ENCODE measurements at regions not wholly inside any gene's neighbourhood (a gene's known extent, or its start where the extent isn't known, plus 50 kb on each side); places are given as distances from the start of the nearest gene placed in this dataset.

DNA sequence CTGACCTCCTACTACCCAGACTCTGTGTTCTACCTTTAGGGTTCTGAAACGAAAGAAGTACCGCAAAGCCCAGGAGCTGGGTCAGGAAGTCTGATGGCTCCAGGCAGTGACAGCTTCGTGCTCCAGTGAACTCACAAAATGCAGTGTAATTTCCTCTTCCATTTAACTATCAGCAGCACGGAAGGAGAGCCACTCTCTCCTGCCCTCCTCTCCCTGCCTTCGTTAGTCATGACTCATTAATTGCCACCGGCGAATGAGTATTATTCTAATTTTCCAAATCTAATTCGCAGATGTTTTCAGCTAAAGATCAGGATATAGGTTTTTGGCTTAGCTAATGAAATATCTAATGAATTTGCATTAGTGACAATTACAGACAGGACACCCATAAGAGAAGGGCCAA, 1262.0 kb downstream of the TYW1 start:
- DNase-seq, result no peak

DNA sequence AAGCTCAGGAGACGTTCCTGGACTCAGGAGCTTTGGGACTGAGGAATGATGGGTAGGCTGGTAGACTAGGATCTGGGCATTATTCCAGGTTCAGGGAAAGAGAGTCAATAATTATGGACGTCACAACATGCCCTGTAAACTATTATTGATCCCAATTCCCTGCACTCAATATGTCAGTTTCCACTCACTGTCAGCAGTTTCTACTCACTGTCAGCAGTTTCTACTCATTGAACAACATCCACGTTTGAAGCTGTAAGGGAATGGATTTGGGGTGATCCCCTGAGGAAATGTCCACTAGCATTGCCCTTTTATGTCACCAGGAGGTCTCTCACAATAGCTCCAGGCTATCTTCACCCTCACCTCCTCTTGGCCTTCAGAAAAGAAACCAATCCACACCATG, 1268.6 kb downstream of the TYW1 start:
- no peak for DNase-seq

DNA sequence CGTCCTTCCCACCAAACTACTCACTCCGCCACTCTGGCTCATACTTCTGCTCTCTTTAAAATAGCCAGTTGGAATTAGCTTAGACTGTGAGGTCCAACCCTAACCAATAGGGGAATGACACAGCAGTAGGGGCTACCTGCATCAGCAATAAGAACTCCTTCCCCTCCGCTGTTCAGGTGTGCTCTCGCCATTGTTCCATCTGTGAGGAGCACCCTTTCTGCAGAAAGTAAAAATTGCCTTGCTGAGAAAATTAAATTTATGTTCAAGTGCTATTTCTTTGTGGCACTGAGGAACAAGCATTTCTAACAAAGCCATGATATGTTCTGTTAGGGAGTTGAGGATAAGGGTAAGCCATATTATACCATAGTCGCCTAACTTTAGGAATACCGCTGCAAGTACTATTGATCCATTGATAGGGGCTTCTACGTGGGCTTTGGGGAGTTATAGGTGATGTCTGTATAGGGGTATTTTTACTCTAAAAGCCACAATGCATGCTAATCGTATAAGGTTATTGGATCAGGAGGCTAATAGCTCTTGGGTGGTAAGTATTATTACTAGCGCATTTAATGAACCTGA, 1269.5 kb downstream of the TYW1 start:
- DNase-seq, result no peak

DNA sequence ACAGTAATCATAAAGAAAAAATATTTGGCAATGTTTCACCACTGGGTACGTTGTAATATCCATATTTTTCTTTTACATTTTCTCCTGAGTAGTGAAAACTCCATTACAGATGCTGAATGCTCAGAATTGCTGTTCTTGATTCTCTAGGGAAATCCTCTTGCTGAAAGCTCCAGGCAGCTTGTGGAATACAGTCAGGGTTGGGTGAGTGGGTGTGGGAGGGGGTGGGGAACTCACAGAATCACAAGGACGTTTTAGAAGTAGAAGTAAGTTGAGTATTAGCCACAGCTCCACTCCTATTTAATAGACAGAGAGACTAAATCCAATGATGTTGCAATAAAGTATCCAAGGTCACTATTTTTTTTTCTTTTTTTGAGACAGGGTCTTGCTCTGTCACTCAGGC, 1270.9 kb downstream of the TYW1 start:
- no peak for DNase-seq

DNA sequence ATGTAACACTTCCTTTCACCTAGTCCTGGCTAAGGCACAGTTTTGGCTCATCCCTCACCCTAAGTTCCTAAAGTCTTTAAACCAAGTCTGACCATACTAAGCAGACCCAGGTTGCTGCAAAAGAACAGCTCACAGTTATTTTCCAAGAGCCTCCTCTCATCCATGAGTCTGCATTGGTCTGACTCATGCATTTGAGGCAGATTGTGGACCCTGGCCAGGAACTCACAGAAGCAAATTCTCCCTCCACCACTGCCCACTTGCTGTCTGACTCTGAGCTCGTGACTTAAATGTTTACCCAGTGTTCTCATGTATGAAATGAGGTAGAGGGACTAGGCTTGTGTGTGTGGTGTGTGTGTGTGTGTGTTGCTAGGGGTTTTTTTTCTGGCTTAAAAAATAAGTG, 1272.8 kb downstream of the TYW1 start:
- no peak for DNase-seq

DNA sequence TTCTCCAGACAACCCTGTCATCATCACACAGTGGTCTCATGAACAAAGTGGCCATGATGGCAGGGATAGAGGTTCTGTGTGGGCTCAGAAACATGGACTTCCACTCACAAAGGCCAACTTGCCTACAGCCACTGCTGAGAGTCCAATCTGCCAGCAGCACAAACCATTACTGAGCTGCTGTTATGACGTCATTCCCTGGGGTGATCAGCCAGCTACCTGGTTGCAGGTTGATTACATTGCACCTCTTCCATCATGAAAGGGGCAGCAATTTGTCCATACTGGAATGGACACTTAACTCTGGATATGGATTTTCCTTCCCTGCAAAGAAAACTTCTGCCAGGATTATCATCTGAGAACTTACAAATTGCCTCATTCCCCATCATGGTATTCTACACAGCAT, 1275.9 kb downstream of the TYW1 start:
- DNase-seq, result no peak

DNA sequence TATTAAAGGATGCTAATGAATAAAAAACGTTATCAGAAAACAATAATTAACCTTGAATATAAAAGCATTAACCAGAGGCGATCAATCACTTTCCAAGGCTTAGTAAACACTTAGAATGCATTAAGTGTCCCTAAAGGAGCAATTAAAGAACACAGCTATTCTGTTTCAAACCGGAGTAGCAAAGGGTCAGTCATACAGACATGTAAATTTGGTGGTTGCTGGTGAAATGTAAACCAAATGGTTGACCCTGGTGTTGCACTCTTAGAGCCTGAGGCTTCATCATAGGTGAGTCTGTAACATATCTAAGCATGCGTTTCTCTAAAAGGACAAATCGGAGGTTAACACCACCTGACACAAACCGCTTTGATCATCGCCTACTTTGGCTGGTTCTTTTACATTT, 1280.1 kb downstream of the TYW1 start:
- DNase-seq, result no peak

DNA sequence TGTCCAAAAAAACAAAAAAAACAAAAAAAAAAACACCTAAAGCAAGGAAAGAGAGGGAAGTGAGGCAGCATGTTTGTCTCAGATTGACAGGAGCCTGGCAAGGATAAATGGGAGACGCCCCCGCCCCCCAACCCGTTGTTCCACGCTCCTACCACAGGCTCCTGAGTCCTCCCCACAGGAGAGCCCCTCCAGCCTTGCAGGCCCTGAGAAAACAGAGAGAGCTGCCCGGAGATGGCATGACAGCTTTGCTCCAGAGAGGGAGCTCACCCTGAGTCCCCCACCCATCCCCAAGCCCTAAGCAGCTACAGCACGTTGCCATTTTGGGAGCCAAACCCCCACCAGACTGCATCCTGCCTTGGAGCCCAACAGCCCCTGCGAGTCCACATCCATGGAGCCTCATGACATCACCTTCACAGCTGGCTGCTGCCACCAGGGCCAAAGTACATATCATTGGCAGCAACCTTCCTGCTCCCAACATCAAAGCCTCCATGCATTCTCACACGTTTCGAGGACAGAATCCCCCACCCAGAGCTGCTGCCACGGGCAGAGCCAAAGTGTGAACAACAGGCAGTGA, 1283.3 kb downstream of the TYW1 start:
- no peak for DNase-seq

DNA sequence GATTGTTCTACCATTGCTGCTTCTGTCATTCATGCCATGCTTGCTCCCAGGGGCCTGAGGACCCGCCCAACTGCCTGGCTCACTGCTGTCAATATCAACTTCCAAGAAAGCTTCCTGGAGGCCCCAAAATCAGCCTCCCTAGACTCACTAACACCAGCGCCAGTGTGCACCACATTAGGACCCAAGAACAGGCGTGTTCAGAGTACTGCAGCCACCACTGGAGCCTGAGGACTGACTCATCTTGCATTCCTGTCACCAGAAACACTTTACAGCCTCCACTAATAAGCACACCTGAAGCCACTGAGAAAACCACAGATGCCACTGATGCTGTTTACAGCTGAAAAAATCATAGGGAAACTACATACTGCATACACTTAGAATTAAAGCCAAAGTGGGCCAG, 1284.3 kb downstream of the TYW1 start:
- no peak for DNase-seq

DNA sequence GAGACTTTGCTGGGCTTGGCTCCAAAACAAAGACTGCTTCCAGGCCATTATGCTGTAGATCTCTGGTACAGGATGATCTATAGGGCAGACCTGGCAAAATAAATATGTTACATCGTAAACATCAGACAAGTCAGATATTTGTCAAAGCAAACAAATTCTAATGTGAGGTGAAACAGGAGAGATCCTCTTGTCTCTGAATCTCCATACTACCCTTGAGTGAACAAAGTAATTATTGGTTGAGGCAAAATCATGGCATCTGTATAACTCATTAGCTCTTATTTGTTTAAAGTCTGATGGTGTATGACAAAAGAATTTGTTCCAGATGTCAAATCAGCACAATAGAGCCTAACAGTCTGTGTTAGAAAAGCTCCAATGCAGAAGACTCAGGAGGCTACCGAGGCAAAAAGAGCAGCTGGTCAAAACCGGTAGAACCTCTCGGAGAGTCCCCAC, 1291.5 kb downstream of the TYW1 start:
- peak; percentile 86 for DNase-seq

DNA sequence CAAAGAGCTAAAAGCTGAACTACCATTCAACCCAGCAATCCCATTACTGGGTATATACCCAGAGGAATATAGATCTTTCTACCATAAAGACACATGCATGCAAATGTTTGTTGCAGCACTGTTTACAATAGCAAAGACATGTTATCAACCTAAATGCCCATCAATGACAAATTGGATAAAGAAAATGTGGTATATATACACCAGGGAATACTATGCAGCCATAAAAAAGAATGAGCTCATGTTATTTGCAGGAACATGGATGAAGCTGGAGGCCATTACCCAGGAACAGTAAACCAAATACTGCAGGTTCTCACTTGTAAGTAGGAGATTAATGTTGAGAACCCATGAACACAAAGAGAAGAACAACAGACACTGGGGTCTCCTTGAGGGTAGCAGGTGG, 1295.1 kb downstream of the TYW1 start:
- no peak for DNase-seq

DNA sequence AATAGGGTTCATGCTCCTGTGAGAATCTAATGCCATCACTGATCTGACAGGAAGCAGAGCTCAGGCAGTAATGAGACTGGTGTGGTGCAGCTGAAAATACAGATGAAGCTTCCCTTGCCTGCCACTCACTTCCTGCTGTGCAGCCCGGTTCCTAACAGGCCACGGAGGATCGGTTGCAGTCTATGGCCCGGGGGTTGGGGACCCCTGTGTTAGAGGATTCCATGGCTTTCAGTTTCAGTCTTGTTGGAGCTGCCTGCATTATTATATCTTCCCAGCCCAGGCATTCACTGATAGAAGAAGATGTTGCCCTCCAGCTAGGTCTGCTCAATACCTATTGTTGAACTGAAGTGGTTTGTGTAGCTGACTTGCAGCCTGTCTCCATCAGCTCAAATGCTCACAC, 1298.8 kb downstream of the TYW1 start:
- no peak for DNase-seq

DNA sequence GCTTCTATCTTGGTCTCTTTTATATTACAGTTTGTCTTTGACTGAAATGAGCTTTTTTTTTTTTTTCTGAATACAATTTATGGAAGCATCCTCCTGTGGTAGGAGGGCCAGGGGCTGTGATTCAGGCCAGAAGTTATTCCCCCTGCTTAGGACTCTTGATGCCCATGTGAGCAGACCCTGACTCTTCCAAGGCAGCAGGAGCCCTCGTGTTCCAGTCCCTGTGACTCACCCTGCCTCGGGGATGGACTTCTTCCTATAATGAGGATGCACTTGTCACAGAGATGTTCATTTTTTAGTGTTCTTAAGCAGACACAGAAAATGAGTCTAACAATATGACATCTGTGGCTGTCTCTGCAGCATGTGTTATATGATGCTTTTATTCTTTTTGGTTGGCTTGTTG, 1293.7 kb upstream of the AUTS2 start:
- DNase-seq, result no peak

DNA sequence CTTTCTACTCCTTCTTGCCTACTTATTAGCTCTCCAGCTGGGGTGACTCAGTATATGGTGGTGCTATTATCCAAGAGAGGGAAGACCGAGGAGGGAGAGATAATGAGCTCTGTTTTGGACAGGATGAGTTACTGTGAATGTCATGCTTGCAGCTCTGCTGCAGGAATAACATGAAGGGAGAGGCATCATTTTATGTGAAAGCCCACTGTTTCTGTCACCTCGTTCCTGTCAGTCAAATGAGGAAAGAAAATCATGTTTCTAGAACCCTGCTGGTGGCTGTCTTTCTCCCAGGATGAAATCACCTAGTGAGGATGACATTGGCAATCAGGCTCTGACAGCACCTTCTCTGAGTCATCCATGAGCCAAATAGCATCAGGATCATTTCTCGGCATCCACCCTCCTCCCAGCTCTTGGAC, 1291.6 kb upstream of the AUTS2 start:
- DNase-seq, result no peak

DNA sequence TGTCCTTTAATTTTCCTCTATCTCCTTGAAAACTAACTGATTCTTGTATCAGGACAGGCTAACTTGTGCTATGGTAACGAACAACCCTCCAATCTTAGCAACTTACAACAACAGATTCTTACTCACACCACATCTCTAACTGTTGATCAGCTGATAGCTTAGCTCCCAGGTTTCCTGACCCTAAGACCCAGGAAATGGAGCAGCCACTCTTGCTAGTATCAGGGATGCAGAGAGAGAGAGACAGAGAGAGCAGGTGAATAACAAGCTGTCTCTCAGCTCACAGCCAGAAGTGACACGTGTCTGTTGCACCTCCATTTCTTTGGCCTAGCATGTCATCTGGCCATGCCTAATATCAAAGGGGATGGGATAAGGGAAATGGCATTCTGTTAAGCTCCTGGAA, 1289.0 kb upstream of the AUTS2 start:
- DNase-seq, result no peak

DNA sequence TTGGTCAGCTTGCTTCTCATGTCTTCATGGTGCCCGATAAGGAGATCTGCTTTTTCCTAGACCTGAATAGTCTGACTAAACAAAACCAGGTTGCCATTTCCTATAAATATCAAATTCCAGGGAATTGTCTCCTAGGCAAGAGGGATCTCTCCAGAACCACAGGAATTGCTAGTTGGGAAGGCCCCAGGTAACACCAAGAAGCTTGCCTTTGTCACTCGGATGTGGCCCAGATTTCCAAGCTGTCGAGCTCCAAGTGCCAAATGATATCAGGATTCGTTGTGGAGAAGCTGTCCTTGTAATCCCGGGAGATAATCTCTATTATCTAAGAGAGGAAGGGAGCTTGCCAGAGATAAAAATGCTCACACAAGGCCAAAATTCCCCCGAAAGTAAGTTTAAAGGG, 1288.5 kb upstream of the AUTS2 start:
- DNase-seq, result no peak

DNA sequence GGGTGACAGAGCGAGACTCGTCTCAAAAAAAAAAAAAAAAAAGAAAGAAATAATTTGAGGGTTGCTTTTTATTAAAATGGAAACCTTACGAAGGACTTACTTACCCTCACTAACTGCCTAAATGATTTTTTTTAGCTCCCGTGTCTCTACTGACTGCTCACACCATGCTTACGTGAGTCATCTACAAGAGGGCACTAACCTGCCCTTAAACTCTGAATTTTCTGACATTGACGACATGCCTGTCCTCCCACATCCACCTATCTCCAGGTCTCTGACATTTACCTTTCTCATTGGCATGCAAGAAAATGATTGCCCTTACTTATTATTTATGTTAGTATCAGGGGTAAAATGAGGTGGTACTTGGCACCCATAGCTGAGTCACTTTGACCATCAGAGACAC, 1286.3 kb upstream of the AUTS2 start:
- DNase-seq, result no peak

DNA sequence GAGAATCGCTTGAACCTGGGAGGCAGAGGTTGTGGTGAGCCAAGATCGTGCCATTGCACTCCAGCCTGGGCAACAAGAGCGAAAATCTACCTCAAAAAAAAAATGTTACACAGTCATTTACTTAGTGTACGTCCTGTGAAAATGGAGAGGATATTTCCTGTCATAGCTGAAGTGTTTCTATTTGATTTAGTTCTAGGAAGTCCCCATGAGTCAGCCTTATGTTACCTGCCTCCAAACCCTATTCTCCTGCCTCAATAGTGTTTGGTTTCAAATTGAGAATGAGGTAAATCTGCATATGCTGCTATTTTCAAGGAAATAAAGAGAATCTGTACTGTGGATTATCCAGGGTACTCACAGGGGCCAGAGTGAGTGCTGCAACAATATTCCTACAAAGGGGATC, 1284.5 kb upstream of the AUTS2 start:
- no peak for DNase-seq

DNA sequence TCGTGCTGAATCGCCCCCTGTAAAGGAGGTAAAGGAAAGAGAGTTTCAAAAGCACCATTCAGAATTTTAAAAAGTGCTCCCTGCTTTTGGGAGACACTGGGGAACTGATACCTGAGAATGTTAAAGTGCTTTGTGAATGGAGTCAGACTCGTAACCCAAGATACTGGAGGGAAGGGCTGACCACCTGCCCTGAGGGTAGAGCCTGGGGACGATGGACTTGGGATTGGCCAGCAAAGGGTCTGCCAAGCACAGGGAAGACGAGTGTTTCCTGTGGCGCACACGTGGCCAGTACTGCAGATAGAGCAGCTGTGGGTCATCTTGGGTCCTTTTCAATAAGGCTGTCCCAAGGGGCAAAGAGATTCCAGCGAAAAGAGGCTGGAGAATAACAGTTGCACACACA, 1284.1 kb upstream of the AUTS2 start:
- DNase-seq, result no peak

DNA sequence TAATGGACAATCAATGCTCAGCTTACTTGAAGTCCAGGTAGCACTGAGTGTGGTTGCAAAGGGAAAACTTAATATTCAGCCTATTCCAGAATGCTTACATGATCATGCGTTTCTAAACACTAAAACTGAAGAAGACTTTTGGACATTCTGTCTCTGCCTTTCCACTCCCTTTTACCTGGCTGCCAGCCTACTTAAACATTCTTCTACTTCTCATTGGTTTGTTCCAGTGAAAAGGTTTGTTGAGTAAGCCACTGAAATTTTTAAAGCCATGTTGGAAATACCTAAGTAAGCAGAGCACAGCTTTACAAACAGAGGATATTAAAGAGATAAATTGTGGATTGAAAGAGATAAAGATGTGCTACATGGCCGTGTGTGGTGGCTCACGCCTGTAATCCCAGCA, 1280.8 kb upstream of the AUTS2 start:
- no peak for DNase-seq

DNA sequence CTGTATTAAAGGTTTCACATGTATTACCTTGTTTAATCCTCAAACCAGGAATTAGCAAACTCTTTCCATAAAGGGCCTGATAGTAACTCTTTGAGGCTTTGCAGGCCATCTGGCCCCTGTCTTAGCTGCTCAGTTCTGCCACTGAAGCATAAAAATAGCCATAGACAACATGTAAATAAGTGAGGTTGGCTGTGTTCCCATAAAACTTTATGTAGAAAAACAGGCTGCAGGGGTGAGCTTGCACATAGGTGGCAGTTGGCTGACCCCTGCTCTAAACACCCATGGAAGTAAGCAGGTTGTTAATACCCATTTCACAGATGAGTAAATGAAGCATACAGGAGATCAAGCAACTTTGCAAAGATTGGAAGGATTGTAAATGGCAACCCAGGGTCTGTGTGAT, 1279.2 kb upstream of the AUTS2 start:
- no peak for DNase-seq

DNA sequence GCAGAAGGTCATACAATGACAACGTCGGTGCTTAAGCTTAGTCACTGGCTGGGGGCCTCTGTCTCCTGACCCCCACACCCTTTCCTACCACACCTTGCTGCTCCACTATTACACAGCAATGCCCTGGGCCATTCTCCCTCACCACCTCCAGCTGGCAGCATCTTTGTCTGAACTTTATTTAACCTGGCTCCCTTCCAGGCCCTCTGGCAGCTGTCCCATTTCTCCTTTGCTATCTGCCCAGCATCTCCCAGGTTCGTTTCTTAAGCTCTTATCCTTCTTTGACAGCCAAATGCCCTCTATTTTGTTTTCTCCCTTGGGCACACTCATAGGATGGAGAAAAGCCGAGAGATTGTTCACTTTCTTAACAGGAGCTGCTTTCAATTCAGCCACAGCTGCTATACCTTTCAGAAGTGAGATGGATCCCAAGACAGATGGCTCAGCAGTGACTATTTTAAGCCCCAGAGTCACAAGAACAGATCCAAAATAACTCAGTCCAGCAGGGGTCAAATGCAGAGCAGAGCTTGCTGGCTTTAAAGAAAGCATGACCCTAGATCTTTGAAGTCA, 1277.1 kb upstream of the AUTS2 start:
- peak; percentile 92 for DNase-seq

DNA sequence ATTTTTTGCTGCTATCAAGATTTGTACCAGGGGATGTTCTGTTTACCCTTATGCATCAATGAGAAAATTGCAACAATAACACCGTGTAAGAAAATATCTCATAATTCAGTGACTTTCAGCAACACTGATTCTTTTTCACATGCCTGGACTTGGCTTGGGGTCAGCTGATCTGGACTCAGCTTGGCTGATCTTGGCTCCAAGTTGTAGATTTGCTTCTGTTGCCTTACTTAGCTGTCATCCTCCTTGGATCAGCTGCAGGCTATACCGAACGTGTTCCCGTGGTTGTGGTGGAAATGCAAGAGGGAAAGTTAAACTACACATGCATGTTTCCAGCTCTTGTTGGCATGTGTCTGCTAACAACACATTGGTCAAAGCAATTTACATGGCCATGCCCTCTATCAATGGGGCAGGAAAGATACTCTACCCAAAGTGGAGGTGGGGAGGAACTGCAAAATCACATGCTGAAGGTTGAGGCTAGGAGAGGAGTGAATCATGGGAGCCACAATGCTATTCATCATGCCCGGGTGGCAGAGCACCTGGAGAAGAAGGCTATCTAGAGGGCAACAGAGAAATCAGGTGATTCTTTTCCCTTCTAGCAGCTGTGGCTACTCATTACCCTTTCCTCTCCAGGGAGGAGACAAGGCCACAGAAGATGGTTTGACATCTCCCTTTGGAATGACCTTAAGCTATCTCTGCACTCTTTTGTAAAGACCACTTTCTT, 1276.3 kb upstream of the AUTS2 start:
- no peak for DNase-seq

DNA sequence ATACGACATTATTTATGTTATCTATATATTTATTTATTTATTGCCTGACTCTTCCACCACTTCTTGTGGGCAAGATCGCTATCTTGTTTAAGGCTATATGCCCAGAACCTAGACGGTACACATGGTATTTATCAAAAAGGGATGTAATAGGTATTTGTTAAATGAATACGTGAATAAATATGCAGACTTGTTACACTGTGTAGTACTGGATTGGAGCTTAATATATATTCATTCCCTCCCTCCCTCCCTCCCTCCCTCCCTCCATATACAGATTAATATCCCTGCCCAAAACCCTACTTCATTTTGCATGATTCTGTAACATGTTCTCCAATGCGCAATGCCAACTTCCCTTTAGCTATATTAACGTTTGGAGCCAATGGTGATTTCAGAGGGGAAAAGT, 1273.7 kb upstream of the AUTS2 start:
- DNase-seq, result no peak

DNA sequence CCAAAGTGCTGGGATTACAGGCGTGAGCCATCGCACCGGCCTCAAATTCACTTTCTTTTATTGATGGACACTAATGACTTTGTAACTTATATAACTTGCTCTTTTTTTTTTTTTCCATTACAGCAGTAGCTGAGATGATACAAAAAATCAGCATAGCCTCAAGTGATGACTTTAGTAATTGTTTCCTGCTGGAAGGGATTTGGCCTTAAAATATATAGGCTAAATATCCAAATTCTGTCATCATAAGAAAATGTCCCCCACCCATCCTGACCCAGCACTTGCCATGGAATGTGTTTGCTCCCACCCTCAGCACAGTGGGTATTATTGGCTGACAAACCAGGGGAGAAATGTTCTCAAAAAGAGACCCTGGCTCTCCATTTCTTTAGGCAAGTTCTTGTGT, 1264.1 kb upstream of the AUTS2 start:
- no peak for DNase-seq
